ENCODE measurements at regions not wholly inside any gene's neighbourhood (a gene's known extent, or its start where the extent isn't known, plus 50 kb on each side); places are given as distances from the start of the nearest gene placed in this dataset.

GRCh38 chr4:136810626-136811025 lies 721.7 kb downstream of the PCDH18 start:
- no peak overlapping the region for H3K4me3 ChIP-seq (ENCODE audit: low read depth, low read length)
- TF ChIP-seq CTCF (IDR thresholded peaks at IDR 0.05; ENCODE audit: insufficient read depth, low read depth, low read length, missing control alignments), result no peak
- no peak for DNase-seq (ENCODE audit: low read depth)

DNA sequence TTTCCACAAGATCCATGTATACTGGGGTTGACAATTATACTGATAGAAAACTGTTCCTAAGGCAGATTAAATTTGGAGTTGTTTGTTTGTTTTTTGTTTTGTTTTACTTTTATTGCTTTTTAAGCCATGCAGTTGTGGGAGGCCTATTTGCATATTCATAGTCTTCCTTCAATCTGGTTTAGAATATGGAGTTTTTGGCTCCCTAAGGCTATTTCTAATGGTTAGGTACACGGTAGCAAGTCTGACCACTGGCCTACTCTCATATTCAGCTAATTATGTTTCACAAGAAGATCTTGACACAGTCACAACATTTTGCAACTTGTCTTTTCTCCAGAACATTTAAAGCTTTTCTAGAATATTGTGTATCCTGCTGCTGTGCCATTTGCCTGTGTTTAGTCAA lies 725.5 kb downstream of the PCDH18 start:
- no peak for DNase-seq (ENCODE audit: low read depth)
- TF ChIP-seq CTCF (IDR thresholded peaks at IDR 0.05; ENCODE audit: insufficient read depth, low read depth, low read length, missing control alignments), result no peak
- no peak overlapping the region for H3K4me3 ChIP-seq (ENCODE audit: low read depth, low read length)

- DNase-seq (ENCODE audit: low read depth), result no peak
- TF ChIP-seq CTCF (IDR thresholded peaks at IDR 0.05; ENCODE audit: insufficient read depth, low read depth, low read length, missing control alignments), result no peak
- H3K4me3 ChIP-seq (ENCODE audit: low read depth, low read length), result no peak overlapping the region
These were observed 726.7 kb downstream of the PCDH18 start for GRCh38 chr4:136805617-136806016.

DNA sequence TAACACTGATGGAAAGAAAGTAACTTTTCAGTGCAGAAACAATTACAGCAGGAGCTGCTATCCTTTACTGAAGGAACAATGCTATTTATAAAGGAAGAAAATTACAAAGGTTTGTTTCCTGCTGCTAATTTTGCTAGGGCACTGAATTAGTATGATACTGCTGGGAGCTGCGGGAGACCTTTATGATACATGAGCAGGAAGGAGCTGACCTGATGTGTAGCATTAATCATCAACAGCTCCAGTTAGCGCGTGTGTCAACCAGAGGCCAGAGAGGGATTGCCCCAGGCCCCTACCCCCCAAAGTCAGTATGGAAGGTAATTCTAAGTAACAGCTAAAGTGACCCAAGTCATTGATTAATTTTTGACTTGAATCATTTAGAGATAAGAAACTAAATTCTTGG lies 728.9 kb downstream of the PCDH18 start:
- no peak overlapping the region for H3K4me3 ChIP-seq (ENCODE audit: low read depth, low read length)
- no peak for TF ChIP-seq CTCF (IDR thresholded peaks at IDR 0.05; ENCODE audit: insufficient read depth, low read depth, low read length, missing control alignments)
- no peak for DNase-seq (ENCODE audit: low read depth)

GRCh38 chr4:136800248-136800647 lies 732.0 kb downstream of the PCDH18 start:
- no peak for TF ChIP-seq CTCF (IDR thresholded peaks at IDR 0.05; ENCODE audit: insufficient read depth, low read depth, low read length, missing control alignments)
- H3K4me3 ChIP-seq (ENCODE audit: low read depth, low read length), result no peak overlapping the region
- no peak for DNase-seq (ENCODE audit: low read depth)

DNA sequence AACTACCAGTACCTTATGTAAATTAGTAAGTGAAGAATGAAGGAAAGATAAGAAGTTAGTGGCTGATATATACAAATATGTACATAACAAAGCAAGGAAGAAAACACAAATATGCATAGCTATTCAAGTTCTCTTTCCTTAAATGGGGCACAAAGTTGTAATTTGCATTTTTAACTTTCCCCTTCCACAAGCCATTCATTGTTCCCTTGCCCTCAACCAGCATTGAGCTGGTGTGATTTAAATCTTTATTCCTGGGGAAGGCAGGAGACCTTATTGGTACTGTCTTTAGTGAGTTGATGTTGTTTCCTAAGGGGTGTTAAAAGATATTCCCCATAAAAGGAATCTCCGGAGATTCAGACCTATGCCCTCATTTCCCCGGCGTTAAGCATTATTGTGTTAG lies 735.3 kb downstream of the PCDH18 start:
- no peak for DNase-seq (ENCODE audit: low read depth)
- no peak for TF ChIP-seq CTCF (IDR thresholded peaks at IDR 0.05; ENCODE audit: insufficient read depth, low read depth, low read length, missing control alignments)

DNA sequence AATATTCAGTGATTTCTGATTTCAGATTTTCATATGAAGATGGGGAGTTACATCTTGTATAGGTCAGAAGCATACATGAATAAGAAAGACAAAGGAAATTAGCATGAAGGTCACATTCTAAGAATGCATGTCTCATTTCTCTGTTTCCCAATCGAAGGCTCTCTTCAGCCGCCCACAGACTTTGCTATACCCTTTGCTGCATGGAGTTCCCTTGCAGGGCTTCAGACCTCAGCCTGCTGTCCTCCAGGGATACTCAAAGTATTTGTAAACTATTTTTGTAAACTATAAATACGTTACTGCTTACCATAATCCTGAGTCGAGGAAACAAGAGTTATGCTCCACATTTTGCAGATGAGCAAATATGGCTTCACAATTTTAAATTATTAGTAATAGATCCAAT lies 738.4 kb downstream of the PCDH18 start:
- no peak for DNase-seq (ENCODE audit: low read depth)
- H3K4me3 ChIP-seq (ENCODE audit: low read depth, low read length), result no peak overlapping the region
- no peak for TF ChIP-seq CTCF (IDR thresholded peaks at IDR 0.05; ENCODE audit: insufficient read depth, low read depth, low read length, missing control alignments)

More for the DNA sequence above, 735.3 kb downstream of the PCDH18 start:
- H3K4me3 ChIP-seq (ENCODE audit: low read depth, low read length), result no peak overlapping the region
